ENCODE measurements at regions not wholly inside any gene's neighbourhood (a gene's known extent, or its start where the extent isn't known, plus 50 kb on each side); places are given as distances from the start of the nearest gene placed in this dataset.

DNA sequence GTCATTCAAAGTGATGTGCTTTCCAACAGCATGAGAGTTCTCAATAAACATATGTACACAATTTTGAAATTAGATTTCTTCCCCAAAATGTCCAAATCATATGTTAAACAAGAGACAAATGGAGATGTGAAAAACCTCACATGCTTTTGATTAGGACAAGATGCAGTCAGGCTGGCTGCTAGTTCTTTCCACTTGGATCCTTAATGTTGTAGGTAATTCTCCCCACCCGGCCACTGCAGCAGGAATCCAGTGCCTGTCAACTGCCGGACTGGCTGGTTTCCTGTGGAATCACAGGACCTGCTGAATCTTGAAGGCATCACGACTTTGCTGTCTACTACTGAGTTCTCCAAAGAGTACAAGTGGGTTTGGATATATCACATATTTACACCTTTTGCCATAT lies 138.6 kb upstream of the AKR1E2 start:
- no peak for FAIRE-seq

DNA sequence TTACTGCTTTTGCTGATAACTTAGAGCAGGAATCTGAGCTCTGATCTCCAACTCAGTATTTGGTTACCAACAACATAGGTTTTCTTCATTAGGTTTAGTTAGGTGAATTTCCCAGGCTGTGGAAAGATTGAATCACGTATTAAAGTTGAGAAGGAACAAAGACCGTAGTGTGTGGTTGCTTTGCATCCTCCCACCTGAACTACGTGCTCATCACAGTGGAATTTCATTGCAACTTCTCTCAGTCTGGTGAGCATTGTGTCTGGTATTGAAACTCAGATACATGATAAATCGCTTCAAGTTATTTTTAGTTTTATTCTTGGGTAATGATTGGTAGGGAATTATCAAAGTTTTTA lies 139.4 kb upstream of the AKR1E2 start:
- no peak for FAIRE-seq

DNA sequence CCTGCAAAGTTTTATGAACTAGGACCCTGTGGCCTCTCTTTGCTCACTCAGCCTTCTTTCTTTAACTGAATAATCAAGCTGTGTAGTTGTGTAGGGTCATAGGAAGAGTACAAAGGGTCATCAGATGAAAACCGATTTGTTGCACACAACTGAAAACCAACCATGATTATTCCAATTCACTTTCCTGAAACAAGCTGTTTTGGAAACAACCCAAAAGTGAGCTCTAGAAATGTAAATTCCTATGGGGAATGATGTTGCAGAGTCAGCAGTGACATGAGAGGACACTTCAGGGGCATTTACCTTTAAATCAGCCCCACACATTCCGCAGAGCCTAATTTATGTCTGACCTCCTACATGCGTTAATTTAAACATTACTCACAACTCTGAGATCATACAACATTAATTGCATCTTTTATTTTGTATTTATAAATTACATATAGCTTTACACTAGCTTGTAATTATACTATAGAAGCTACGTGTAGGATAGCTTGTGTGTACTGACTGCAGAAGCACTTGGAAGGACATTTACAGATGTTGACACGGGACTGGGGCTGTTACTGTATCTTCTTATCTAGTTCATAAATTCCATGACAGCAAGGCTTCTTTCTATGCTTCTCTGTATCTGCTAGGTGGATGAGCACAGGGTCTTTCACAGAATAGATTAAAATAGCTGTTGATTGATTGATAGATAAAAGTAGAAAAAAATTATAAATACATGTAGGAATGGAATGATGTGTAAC lies 139.9 kb upstream of the AKR1E2 start:
- no peak for FAIRE-seq

DNA sequence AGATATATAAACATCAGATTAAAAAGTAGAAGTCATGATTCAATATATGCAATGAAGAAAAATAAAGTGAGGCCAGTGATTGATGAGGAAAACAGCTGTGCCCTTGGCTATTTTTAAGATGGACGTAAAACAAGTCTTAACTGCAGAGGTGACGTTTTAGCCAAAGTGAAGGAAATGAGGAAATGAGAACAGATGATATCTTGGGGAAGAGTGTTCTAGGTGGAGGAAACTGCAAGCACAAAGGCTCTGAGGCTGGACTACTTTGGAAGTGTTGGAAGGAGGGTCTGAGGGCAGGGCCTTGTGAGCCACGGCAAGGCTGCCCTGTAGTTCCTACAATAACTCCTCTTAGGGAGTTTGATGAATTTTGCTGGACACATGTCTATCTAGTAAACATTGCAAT lies 140.5 kb upstream of the AKR1E2 start:
- FAIRE-seq: no peak

DNA sequence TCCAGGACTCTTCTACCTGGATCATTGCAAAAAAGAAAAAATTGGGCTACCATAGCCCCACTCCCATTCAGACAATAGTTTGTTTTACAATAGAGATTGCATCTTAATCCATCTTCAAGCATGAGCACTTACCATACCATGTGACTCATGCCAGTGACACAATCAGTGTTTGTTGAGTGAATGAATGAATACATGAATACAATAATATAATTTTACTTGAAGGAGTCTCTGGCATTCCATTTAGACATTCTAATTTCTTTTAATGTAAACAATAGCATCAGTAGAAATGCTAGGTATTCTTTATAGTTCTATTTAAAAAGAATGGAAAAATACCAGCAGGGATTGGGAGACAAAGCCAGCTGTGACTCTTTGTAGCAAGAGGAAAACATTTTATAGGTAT lies 141.6 kb upstream of the AKR1E2 start:
- FAIRE-seq: no peak

DNA sequence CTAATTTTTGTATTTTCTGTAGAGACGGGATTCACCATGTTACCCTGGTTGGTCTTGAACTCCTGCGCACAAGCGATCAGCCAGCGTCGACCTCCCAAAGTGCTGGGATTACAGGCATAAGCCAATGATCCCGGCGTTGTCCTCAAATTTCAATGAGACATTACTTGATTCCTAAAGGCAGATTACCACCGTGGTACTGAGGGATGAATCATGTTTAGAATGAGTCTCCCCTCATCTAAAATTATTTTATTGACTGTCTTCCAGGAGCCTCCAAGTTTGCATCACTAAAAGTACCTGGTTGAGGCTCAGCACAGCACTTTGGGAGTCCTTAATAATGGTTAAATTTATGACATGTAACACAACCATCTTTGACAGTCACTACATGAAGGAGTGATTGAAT lies 142.2 kb upstream of the AKR1E2 start:
- no peak for FAIRE-seq

DNA sequence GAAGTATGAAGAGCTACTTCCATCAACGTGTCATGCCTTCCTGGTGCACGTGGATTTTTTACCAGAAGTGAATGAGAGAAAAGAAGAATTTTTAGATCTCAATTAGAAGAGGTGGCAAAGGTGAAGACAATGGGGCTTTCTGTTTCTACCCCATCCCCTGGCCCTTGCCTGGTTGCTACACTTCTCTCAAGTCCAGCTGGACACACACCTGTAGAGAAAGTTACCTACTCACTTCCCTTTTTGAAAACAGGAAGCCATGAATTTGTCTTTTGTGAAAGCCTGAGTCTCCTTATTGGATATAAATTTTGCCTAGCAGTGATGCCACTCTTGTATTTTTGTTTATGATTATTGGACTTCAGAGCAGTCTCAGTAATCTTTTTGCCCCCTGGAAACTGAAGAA lies 142.9 kb upstream of the AKR1E2 start:
- FAIRE-seq: no peak

DNA sequence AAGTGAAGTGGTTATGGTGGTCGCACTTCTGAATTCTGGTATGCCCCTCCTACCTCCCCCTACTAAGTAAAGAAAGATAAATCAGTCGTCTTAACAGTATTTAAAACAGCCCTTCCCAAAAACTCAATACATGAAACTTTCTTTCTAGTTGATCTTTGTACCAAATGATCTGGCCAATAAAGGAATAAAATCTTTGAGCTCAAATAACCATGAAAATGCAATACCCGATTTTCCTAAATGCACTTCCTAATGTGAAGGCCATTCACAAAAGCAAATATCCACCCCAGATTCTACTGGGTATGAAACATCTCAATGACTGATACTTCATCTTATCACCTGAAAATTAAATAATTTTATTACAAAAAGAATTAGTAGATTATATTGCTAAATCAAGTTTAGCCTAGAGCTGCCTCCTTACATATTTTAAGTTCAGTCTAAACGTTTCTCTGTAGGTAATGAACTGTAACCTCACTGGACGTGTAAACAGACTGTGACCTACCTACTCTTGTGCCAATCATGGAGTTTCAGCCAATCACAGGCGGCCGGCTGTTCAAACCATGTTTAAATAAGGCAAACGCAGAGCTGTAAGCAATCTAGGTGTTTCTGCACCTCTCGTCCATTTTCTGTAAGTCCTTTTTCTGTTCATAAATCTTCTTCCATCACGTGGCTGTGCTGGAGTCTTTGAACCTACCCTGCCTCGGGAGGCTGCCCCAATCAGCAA lies 146.9 kb upstream of the AKR1E2 start:
- FAIRE-seq: no peak

DNA sequence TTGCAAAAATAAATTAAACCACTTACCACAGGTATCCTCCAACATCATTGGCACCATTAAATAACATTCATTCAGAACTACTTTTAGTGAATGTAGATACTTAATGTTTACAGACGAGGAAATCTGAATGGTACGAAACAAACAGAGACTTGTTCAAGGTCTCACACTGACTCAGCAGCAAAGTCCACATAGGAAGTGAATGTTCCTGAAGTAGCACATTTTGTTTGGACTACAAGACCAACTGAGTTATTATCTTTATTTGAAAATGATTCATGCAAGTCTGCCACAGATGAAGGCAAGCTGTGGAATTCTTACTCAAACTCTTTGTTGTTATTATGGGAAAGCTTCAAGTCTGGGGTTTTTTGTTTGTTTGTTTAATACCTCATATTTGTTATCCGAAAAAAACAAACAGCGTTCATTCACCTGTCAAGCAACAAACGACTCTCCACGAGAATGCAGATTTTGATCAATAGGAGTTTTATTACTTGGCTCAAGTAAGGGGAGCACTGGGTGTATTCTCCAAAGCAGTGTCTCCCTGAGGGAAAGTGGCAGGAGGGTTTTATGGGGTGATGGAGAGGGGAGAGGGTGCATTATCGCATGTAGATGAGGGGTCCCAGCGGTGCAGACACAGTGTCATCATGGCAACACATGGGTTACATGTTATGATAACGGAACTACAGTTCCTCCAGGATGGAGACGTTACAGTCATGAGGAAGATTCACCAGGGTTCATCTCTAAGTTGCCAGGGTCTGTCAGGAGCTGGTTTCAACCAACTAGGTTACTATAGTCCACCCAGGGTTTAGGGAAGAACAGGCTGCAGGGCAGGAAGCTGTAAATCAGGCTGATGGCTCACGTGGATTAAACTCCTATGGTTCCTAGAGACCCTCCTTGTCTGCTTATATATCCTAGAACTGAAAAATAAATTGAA lies 147.7 kb upstream of the AKR1E2 start:
- no peak for FAIRE-seq

DNA sequence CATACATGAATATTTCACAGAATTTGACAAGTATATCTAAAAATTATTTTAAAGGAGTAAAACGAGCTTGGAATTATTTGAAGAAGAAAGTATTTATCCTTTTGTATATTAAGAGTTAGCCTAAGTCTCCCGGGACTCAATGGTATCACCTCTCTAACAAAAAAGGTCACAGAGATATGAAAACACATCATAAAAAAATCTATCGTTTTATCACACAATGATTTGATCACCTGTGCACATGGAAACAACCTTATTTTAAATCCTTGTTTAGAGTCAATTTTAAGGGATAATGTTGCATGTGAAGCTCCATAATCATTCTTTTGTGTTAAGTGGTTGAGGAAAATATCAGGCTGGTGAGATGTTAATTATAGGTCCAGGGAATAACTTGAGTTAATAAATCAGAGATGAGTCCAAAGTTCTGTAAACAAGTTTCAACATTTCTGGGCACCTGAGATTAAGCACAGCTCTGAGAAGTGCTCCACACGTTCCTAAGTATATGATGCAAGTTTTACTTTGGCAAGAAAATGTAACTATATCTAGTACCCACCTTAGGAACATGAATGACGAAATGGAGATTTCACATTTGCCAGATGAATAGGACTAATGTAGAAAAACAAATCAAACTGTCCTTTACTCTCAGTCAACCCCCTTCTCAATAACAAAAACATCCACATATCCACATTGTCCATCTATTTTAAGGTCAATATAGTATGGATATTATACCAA lies 148.5 kb upstream of the AKR1E2 start:
- no peak for FAIRE-seq

DNA sequence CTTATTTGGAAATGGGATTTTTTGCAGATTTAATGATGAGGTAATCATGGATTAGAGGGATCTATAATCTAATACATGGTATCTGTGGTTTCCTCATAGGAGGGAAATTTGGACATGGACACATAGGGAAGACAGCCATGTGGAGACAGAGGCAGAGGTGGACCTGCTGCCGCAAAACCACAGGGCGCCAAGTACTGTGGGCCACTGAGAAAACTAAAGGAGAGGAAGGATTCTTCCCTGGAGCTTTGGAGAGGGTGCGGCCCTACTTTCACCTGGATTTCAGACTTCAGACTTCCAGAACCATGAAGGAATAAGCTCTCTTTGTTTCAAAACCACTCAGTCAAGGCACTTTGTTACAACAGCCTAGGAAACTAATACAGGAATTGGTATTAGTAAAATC lies 149.4 kb upstream of the AKR1E2 start:
- FAIRE-seq: no peak

DNA sequence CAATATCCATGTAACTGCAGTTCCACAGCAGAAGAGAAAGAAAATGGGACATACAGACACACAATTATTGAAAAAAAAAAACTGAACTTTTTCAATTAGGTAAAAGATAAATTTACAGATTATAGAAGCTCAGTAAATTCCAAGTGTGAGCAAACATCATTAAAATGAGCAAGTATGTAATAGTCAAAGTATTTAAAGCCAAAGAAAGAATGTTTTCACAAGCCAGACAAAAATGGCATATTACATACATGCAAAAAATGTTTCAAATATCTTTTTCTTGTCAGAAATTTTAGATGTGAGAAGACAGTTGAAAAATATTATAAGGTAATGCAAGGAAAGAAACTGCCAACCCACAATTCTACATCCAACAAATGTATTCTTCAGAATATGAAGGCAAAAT lies 150.2 kb upstream of the AKR1E2 start:
- FAIRE-seq: no peak

DNA sequence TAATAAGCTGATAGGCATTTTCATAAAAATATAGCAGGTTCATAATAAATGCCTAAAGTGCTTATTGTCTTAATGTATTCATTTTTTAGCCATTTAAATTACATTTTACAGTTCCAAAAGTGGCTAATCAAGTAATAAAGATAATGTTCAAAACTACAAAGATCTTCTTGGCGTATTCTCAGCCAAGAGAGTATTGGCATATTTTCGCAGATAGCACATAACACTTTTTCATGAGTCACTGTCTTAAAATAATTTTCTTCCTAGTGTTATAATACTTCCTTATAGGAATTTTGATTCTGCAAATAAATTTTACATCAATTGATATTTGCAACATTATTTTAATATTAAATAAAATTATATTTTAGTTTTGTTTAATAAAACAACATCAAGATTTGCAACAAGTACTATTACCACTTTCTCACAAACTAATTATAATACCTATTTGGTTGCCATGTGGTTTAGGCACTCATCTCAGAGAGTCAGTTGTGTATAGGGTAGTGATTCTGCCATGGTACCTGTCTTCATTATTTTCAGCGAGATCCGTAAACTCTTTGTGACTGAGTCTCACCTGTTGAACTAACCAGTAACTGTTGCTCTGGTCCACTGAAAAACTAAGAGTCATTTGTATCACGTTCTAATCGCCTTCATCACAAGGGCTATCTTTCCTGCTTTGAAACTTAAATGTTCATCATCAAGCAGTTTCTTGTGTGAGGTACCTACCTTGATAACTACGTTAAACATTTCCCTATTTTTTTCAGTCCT lies 152.5 kb upstream of the AKR1E2 start:
- FAIRE-seq: no peak

DNA sequence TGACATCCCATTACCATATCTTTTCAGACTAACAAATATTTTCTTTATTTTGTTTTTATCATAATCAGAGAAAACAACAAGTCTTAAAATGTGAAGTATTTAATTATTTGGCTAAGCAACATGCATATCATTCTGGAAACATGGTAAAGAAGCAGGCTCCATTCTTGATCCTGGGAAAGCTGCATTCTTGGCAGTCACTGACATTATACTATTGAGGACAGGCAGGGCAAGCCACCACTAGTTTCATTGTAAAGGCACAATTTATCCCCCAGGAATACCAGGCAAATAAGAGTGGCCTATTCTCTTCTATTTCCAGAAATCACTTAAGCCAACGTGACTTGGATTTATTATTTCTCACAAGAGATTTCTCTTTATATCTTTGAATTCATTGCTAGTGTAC lies 153.8 kb upstream of the AKR1E2 start:
- no peak for FAIRE-seq

DNA sequence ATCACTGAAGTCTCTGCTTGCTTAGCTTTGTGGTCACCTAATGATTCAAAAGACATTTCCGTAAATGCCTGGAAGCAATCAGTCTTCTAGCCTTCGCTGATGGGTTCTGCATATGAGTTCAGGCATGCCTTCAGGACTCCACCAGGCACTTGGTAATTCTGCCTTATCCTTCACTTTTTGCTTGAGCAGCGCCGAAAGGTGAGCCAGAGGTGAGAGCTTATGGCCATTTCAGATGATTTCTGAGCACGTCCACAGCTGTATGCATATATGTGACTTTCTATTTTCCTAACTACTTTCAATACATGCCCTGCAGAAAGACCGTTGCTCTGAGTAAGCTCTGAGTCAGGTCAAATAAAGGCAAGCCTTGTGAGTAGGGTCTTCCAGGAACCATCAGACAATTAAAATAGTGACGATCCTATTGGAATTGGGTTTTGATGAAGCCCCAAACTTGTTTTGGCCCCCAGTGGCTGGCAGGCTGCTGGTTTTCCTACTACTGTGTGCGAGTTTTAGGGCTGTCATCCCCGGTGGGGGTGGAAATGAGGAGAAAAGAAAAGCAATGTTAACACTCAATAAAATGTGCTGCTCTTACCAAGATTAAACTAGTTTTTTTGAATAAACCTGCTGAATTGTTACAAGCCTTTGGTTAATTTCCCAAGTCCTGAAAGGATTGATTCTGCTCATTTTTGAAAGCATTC lies 154.4 kb upstream of the AKR1E2 start:
- no peak for FAIRE-seq

DNA sequence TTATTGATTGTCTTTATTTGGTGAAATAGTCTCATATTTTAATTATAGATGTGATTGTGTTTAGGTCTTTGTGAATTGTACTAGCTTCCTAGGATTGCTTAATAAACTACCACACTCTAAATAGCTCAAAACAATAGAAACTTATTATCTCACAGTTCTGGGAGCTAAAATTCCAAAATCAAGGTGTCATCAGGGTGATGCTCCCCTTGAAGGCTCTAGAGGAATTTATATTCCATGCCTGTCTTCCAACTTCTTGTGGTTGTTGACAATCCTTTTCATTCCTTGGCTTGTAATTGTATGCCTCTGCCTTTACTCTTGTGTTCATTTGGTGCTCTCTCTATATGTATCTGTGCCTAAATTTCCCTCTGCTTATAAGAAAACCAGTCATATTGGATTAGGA lies 155.3 kb upstream of the AKR1E2 start:
- no peak for FAIRE-seq

DNA sequence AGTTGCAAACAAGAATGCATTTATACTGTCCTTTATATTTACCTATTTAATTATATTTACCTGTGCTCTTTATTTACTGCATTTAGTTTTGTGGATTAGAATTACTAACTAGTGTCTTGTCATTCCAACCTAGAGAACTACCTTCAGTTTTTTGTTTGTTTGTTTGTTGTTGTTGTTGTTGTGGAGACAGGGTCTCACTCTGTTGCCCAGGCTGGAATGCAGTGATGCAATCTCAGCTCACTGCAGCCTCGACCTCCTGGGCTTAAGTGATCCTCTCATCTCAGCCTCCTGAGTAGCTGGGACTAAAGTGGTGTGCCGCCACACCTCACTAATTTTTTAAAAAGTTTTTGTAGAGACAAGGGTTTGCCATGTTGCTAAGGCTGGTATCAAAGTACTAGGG lies 156.4 kb upstream of the AKR1E2 start:
- no peak for FAIRE-seq

DNA sequence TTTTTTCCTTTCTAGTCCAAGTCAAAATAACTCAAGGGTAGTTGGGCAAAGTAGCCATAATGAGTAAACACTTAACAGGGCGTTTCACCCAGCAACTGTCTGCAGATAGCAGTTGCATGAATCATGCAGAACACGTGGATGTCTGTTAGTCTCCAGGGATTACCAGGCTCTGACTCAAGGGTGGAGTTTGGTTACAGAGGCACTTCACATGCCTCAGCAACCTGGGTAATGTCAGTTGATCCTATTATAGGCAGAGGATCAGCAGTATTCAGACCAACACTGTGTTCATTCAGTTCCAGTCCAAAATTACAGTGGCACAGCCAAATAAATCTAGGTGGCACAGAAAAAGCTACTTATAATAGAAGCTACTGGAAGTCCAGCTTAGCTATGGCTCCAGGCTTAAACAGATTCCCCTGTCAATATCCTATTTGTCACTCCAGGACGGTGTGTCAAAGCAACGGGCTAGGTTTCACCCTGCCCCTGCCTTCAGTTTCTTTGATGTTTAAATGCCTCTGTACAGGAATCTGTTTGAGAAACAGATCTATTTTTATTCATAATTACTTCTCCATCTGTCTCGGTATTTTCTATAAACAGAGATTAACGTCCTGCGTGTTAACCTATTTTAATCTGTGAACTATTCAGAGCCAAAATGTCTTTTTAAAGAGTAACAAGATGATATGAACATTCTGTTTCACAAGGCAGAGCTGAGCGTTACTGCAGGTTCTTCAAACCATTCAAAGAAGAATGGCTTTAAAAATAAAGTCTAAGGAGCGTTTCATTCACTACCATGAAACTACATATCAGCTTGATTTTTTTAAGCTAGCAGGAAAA lies 162.6 kb upstream of the AKR1E2 start:
- FAIRE-seq: peak; percentile 100

DNA sequence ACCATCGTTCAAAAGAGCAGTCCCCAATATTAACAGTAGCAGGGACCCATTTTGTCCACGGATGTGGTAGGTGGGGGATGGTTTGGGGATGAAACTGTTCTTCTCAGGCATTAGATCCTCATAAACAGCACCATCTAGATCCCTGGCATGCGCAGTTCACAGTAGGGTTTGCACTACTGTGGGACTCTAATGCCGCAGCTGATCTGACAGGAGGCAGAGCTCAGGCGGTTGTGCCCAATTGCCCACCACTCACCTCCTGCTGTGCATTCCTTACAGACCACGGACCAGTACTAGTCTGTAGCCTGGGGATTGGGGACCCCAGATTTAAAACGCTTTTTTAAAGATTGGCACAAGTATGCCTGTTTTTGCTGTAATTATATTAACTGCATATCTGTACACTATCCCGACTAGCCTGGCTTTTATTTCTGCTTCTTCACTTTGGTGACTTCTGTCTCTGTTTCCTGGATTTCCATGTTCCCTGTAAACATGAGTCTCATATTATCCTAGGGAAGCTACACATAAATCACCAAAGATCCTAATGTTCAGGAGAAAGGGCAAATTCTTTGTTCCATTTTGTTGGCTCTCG lies 163.3 kb upstream of the AKR1E2 start:
- FAIRE-seq: peak; percentile 66

DNA sequence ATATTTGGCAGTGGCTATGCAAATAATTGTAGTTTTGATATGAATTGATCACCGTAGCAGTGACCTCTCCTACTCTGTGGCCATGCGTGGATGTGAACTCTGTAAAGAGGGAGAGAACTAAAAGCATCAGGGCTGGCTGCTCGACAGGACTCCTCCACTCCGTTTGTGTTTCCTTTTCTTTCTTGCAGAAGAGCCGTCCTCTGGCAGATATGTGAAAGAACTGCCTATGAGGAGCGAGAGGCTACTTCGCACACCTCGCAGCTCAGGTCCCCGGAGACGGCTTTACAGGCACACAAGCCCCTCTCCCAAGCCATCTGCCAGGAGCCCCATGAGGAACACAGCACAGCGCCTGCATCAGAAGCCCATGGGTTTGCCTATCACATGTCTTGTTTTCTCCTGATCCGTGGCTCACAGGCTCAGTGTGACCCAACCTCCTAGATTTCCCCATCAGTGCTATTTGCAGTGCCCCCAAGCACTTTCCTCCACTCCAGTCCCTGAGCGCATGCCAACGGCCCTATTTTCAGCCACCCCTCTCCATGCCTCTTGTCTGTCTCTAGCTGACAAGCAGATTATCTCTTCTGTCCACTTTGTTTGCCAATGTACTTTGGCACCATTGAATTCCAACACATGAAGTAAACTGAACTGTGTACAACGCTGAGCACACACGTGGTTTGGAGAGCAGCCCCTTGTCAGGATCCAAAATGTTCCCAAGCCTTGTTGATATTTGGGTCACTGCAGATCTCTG lies 164.3 kb upstream of the AKR1E2 start:
- FAIRE-seq: no peak

All from G401.6 (cell line).